CD14-positive monocyte (primary cell): ENCODE measurements at regions not wholly inside any gene's neighbourhood (a gene's known extent, or its start where the extent isn't known, plus 50 kb on each side); places are given as distances from the start of the nearest gene placed in this dataset.

Source experiments
- DNase-seq, 3 donors: peaks; one replicate each; pipeline ENCODE4 v3.0.0-alpha.2; 2011 to 2022
- H2AFZ ChIP-seq: 2 replicates; pipeline ENCODE4 v1.6.0; 2012; ENCODE audit warnings: mild to moderate bottlenecking, low read depth, low read length, inconsistent platforms; ENCODE audit not compliant: insufficient read depth, poor library complexity, severe bottlenecking
- H3K27ac ChIP-seq, 2 donors: 1 replicate in 1 of 2; 2 replicates in 1 of 2; pipeline ENCODE4 v1.5.1; 2012 to 2013; ENCODE audit warnings: low read length in 2 of 2, control low read depth in 1 of 2, inconsistent platforms in 1 of 2, low read depth in 1 of 2, mild to moderate bottlenecking in 1 of 2
- H3K27me3 ChIP-seq, 2 donors: one replicate each; pipeline versions ENCODE4 v1.6.0 to v1.6.1; 2011 to 2013; ENCODE audit warnings: low read length in 2 of 2; ENCODE audit not compliant: control insufficient read depth in 2 of 2, insufficient read depth in 2 of 2
- H3K36me3 ChIP-seq, 2 donors: replicated peaks in 1 of 2; 1 replicate in 1 of 2; 2 replicates in 1 of 2; pipeline versions ENCODE4 v1.5.1 to v1.6.1; 2012 to 2013; ENCODE audit warnings: low read length in 2 of 2, control low read depth in 1 of 2, inconsistent platforms in 1 of 2, mild to moderate bottlenecking in 1 of 2; ENCODE audit not compliant: insufficient read depth in 2 of 2, control insufficient read depth in 1 of 2
- H3K4me1 ChIP-seq, 2 donors: 1 replicate in 1 of 2; 2 replicates in 1 of 2; pipeline versions ENCODE4 v1.5.1 to v1.6.1; 2012 to 2013; ENCODE audit warnings: low read length in 2 of 2, control low read depth in 1 of 2, inconsistent platforms in 1 of 2, mild to moderate bottlenecking in 1 of 2, moderate library complexity in 1 of 2; ENCODE audit not compliant: insufficient read depth in 2 of 2, control insufficient read depth in 1 of 2
- H3K4me2 ChIP-seq: replicated peaks from 2 replicates; pipeline ENCODE3; 2012; ENCODE audit warnings: low read length, moderate library complexity, mild to moderate bottlenecking; ENCODE audit not compliant: poor library complexity, severe bottlenecking; ENCODE audit errors: extremely low read depth
- H3K4me3 ChIP-seq, 3 experiments: fragments of 200-600 bp in 1 of 3; sonication (generic) in 1 of 3; replicated peaks in 1 of 3; 1 replicate in 2 of 3; 2 replicates in 1 of 3; pipeline ENCODE4 v1.5.1; 2011 to 2013; ENCODE audit warnings: low read length in 3 of 3, mild to moderate bottlenecking in 3 of 3, control low read depth in 2 of 3, low read depth in 2 of 3, inconsistent platforms in 1 of 3, moderate library complexity in 1 of 3
- H3K79me2 ChIP-seq: 2 replicates; pipeline ENCODE4 v1.6.0; 2012; ENCODE audit warnings: mild to moderate bottlenecking, control low read depth, inconsistent platforms, low read length, moderate library complexity; ENCODE audit not compliant: insufficient read depth
- H3K9ac ChIP-seq: 2 replicates; pipeline ENCODE4 v1.6.0; 2017; ENCODE audit warnings: low read length, mild to moderate bottlenecking; ENCODE audit not compliant: insufficient read depth, poor library complexity, severe bottlenecking
- H3K9me3 ChIP-seq, 2 donors: replicated peaks in 1 of 2; 1 replicate in 1 of 2; 2 replicates in 1 of 2; pipeline versions ENCODE4 v1.5.1 to v1.6.1; 2012 to 2013; ENCODE audit warnings: low read length in 2 of 2, control low read depth in 1 of 2; ENCODE audit not compliant: control insufficient read depth in 1 of 2, insufficient read depth in 1 of 2
- H4K20me1 ChIP-seq: 2 replicates; pipeline ENCODE4 v1.6.0; 2012; ENCODE audit warnings: mild to moderate bottlenecking, low read length, control low read depth, moderate library complexity; ENCODE audit not compliant: insufficient read depth
- H3K27ac Mint-ChIP-seq, 7 donors: one replicate each; pipeline ENCODE4 v1.8.0; 2020; ENCODE audit warnings: mild to moderate bottlenecking in 7 of 7, mixed read lengths in 7 of 7, moderate library complexity in 6 of 7, inconsistent platforms in 2 of 7
- H3K27me3 Mint-ChIP-seq, 3 donors: one replicate each; pipeline ENCODE4 v1.8.0; 2021 to 2022; ENCODE audit warnings: low read depth in 3 of 3, mild to moderate bottlenecking in 3 of 3, mixed read lengths in 3 of 3, moderate library complexity in 3 of 3, inconsistent platforms in 1 of 3
- H3K36me3 Mint-ChIP-seq, 2 donors: one replicate each; pipeline ENCODE4 v1.8.0; 2020; ENCODE audit warnings: mixed read lengths in 2 of 2, inconsistent platforms in 1 of 2, mild to moderate bottlenecking in 1 of 2
- H3K4me1 Mint-ChIP-seq: one replicate; pipeline ENCODE4 v1.8.0; 2020; ENCODE audit warnings: mild to moderate bottlenecking, mixed read lengths
- H3K4me3 Mint-ChIP-seq, 2 donors: one replicate each; pipeline ENCODE4 v1.8.0; 2020; ENCODE audit warnings: mild to moderate bottlenecking in 2 of 2, mixed read lengths in 2 of 2, moderate library complexity in 1 of 2
- H3K9me3 Mint-ChIP-seq, 7 donors: one replicate each; pipeline ENCODE4 v1.8.0; 2020 to 2022; ENCODE audit warnings: mixed read lengths in 7 of 7, mild to moderate bottlenecking in 6 of 7, moderate library complexity in 6 of 7, inconsistent platforms in 2 of 7
- WGBS: methylation state at CpG from one replicate; pipeline ENCODE4 v1.1.5; 2013; ENCODE audit warnings: missing lambda C conversion rate; ENCODE audit not compliant: insufficient coverage; 5-methylcytosine and 5-hydroxymethylcytosine counted together
- intact Hi-C, 2 donors: fragments of 100-400 bp; cut with micrococcal nuclease; formaldehyde crosslinking; loops; one replicate each; pipeline versions ENCODE4 v1.15.0 to v1.15.1; 2023
- TF ChIP-seq, protein P1 (sequence below): fragments of 200-600 bp; IDR thresholded peaks from one replicate; pipeline ENCODE4 v1.8.0; 2022; ENCODE audit warnings: antibody characterized with exemption, mild to moderate bottlenecking

GRCh38 chr11:80331694-80332093, 890.9 kb upstream of the TENM4 start:
- Histone ChIP-seq H3K4me3 (no peak overlapping the region), H2AFZ (no peak overlapping the region), H3K27me3 (no peaks in the 10 kb centered on the region), H3K9ac (no peak overlapping the region), H4K20me1 (no peaks in the 10 kb centered on the region), H3K36me3 (no peaks in the 10 kb centered on the region), H3K4me1 (no peaks in the 10 kb centered on the region), H3K27ac (no peak overlapping the region), H3K79me2 (no peaks in the 10 kb centered on the region), H3K9me3 (peaks cover 0 to 3% of the 10 kb centered on the region in 2 donors), H3K4me2 (no peak overlapping the region)
- Mint-ChIP-seq H3K9me3 (peaks cover 0 to 6% (median 1%) of the 10 kb centered on the region in 7 donors), H3K4me1 (no peaks in the 10 kb centered on the region), H3K4me3 (no peak overlapping the region), H3K27ac (no peak overlapping the region), H3K36me3 (no peaks in the 10 kb centered on the region), H3K27me3 (peaks cover 0 to 2% (median 0%) of the 10 kb centered on the region in 3 donors)
- DNase-seq: no peak
- TF ChIP-seq, protein P1, sequence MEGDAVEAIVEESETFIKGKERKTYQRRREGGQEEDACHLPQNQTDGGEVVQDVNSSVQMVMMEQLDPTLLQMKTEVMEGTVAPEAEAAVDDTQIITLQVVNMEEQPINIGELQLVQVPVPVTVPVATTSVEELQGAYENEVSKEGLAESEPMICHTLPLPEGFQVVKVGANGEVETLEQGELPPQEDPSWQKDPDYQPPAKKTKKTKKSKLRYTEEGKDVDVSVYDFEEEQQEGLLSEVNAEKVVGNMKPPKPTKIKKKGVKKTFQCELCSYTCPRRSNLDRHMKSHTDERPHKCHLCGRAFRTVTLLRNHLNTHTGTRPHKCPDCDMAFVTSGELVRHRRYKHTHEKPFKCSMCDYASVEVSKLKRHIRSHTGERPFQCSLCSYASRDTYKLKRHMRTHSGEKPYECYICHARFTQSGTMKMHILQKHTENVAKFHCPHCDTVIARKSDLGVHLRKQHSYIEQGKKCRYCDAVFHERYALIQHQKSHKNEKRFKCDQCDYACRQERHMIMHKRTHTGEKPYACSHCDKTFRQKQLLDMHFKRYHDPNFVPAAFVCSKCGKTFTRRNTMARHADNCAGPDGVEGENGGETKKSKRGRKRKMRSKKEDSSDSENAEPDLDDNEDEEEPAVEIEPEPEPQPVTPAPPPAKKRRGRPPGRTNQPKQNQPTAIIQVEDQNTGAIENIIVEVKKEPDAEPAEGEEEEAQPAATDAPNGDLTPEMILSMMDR: no peak
- intact Hi-C loops: no loop called here

DNA sequence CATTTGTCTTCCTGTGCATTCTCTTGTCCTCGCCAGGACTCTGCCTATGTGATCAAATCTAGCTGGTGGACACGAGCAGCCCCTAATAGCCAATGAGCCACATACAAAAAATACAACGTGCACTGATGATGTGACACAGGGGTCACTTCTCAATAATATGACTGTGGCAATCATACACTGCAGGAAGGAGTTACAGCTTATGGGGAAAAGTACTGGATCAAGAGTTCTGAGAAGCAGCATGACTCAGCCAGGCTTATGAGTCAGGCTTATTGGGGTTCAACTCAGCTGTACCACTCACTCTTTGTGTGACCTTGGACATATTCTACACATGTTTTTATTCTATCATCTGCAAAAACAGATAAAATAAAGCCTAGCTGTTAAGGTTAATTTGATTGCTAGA, 889.4 kb upstream of the TENM4 start:
- no peak overlapping the region for H3K9ac ChIP-seq
- Mint-ChIP-seq H3K4me1 (no peaks in the 10 kb centered on the region), H3K36me3 (no peaks in the 10 kb centered on the region), H3K4me3 (no peak overlapping the region), H3K27ac (no peak overlapping the region), H3K27me3 (peaks cover 0 to 2% (median 0%) of the 10 kb centered on the region in 3 donors), H3K9me3 (peaks cover 0 to 8% (median 1%) of the 10 kb centered on the region in 7 donors)
- H4K20me1 ChIP-seq: no peaks in the 10 kb centered on the region
- H3K27ac ChIP-seq: no peak overlapping the region
- DNase-seq: no peak
- H3K27me3 ChIP-seq: no peaks in the 10 kb centered on the region
- no peak overlapping the region for H3K4me3 ChIP-seq
- no peak overlapping the region for H2AFZ ChIP-seq
- peaks cover 0 to under 1% of the 10 kb centered on the region in 2 donors for H3K9me3 ChIP-seq
- H3K4me1 ChIP-seq: no peaks in the 10 kb centered on the region
- intact Hi-C loops: no loop called here
- no peaks in the 10 kb centered on the region for H3K36me3 ChIP-seq
- TF ChIP-seq, protein P1: no peak
- no peak overlapping the region for H3K4me2 ChIP-seq
- 89% methylated on average over 3 of the region's 3 CpGs for WGBS
- H3K79me2 ChIP-seq: no peaks in the 10 kb centered on the region
